GM12874 (cell line): ENCODE measurements at regions not wholly inside any gene's neighbourhood (a gene's known extent, or its start where the extent isn't known, plus 50 kb on each side); places are given as distances from the start of the nearest gene placed in this dataset.

Experiments
- TF ChIP-seq, protein P1 (sequence below): IDR thresholded peaks from 2 replicates; pipeline ENCODE4 v1.5.1; 2011; ENCODE audit warnings: low read depth, mild to moderate bottlenecking, control low read depth, low read length, moderate library complexity; ENCODE audit not compliant: insufficient read depth

DNA sequence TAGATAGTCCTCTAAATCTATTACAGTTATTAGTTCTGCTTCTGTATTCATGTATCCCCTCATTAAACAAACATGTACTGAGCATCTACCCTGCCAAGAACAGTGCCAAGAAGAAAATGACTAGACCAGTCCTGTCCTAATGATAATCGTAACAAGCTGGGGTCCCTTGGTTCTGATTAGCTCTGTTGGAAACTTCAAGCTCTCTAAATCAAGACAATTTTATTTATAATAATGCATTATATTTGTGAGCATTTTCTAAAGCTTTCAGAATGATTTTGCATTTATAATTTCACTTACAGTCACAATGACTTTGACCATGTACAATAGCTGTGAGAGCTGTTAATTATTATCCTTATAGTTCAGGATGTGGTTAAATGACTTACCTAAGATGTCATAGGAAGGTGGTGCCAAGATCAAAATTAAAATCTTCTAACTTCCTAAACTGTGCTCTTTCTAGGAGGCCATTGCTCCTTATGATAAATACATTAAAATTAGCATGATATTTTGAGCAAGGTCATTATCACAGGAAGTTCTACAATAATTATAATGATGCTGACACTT lies 336.5 kb upstream of the SLC39A10 start:
- TF ChIP-seq, protein P1, sequence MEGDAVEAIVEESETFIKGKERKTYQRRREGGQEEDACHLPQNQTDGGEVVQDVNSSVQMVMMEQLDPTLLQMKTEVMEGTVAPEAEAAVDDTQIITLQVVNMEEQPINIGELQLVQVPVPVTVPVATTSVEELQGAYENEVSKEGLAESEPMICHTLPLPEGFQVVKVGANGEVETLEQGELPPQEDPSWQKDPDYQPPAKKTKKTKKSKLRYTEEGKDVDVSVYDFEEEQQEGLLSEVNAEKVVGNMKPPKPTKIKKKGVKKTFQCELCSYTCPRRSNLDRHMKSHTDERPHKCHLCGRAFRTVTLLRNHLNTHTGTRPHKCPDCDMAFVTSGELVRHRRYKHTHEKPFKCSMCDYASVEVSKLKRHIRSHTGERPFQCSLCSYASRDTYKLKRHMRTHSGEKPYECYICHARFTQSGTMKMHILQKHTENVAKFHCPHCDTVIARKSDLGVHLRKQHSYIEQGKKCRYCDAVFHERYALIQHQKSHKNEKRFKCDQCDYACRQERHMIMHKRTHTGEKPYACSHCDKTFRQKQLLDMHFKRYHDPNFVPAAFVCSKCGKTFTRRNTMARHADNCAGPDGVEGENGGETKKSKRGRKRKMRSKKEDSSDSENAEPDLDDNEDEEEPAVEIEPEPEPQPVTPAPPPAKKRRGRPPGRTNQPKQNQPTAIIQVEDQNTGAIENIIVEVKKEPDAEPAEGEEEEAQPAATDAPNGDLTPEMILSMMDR, result no peak

- TF ChIP-seq, protein P1, result no peak
Measured at GRCh38 chr2:195319548-195320412, 337.2 kb upstream of the SLC39A10 start.

GRCh38 chr2:195319112-195319460 lies 337.9 kb upstream of the SLC39A10 start:
- TF ChIP-seq, protein P1, result no peak

DNA sequence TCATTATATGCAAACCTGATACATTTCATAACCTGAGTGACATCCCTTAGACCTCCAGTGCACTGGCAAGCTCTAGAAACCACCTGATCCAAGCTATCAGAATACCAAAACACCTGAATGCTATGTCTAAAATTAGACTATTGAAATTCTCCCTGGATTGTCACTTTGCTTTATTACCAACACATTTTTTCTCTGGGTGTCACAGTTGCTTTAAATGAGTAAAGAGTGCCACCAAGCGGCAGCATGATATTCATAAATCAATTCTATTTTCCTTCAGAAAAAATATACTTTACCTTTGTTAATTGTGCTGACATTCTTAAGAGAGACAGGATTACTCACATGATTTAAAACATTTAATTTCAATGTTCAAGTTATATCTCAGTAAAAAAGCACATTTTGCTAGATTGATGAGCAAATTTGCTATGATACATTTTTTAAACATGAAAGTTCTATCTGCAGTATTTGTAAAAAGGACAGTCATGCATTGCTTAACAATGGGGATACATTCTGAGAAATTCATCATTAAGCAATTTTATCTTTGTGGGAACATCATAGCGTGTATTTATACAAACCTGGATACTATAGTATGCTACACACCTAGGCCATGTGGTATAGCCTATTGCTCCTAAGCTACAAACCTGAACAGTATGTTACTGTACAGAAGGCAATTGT lies 338.4 kb upstream of the SLC39A10 start:
- TF ChIP-seq, protein P1, result peak; percentile 19; the same call in 1 of the 2 replicates

GRCh38 chr2:195317550-195317949 lies 339.5 kb upstream of the SLC39A10 start:
- TF ChIP-seq, protein P1, result no peak

GRCh38 chr2:195316486-195316885 lies 340.5 kb upstream of the SLC39A10 start:
- TF ChIP-seq, protein P1, result no peak

DNA sequence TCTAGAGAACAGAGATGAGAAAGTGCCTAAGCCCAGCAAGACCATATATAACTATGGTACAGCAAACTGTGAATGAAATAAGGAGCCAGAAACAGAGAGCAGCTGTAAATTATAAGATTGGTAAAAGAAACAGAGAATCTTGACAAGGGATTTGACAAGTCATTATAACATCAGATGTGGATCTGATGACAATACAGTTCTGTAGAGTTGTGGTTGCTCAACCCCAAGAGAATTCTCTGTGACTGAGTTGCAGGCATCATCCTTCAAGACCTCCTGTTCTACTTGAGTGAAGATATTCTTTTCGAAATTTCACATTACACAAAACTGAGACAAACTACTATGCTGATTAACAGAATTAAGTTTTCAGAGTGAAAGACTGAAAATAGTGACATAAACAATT lies 343.1 kb upstream of the SLC39A10 start:
- TF ChIP-seq, protein P1, result no peak
